ENCODE measurements at regions not wholly inside any gene's neighbourhood (a gene's known extent, or its start where the extent isn't known, plus 50 kb on each side); places are given as distances from the start of the nearest gene placed in this dataset.
"Not testable (repeated sequence)": the region's sequence is repeated elsewhere in the genome, so short reads cannot be mapped to it uniquely, and the experiment has no call there.

GRCh38 chr21:14055746-14056515 is 154.8 kb downstream of the LIPI start:
- TF ChIP-seq ESRRA (IDR thresholded peaks at IDR 0.05; ENCODE audit: borderline replicate concordance, low read length); CBX2 (IDR thresholded peaks at IDR 0.05; ENCODE audit: borderline replicate concordance, low read depth); MAFK (IDR thresholded peaks at IDR 0.05; ENCODE audit: partially characterized antibody): not testable (repeated sequence)
- TF ChIP-seq, protein P1, sequence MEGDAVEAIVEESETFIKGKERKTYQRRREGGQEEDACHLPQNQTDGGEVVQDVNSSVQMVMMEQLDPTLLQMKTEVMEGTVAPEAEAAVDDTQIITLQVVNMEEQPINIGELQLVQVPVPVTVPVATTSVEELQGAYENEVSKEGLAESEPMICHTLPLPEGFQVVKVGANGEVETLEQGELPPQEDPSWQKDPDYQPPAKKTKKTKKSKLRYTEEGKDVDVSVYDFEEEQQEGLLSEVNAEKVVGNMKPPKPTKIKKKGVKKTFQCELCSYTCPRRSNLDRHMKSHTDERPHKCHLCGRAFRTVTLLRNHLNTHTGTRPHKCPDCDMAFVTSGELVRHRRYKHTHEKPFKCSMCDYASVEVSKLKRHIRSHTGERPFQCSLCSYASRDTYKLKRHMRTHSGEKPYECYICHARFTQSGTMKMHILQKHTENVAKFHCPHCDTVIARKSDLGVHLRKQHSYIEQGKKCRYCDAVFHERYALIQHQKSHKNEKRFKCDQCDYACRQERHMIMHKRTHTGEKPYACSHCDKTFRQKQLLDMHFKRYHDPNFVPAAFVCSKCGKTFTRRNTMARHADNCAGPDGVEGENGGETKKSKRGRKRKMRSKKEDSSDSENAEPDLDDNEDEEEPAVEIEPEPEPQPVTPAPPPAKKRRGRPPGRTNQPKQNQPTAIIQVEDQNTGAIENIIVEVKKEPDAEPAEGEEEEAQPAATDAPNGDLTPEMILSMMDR (IDR thresholded peaks at IDR 0.05), result not testable (repeated sequence)
- TF ChIP-seq, protein P2, sequence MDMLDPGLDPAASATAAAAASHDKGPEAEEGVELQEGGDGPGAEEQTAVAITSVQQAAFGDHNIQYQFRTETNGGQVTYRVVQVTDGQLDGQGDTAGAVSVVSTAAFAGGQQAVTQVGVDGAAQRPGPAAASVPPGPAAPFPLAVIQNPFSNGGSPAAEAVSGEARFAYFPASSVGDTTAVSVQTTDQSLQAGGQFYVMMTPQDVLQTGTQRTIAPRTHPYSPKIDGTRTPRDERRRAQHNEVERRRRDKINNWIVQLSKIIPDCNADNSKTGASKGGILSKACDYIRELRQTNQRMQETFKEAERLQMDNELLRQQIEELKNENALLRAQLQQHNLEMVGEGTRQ (IDR thresholded peaks at IDR 0.05), result not testable (repeated sequence)
- TF ChIP-seq, protein P3, sequence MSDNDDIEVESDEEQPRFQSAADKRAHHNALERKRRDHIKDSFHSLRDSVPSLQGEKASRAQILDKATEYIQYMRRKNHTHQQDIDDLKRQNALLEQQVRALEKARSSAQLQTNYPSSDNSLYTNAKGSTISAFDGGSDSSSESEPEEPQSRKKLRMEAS (IDR thresholded peaks at IDR 0.05), result not testable (repeated sequence)
